ENCODE measurements at regions not wholly inside any gene's neighbourhood (a gene's known extent, or its start where the extent isn't known, plus 50 kb on each side); places are given as distances from the start of the nearest gene placed in this dataset.
"Not testable (repeated sequence)": the region's sequence is repeated elsewhere in the genome, so short reads cannot be mapped to it uniquely, and the experiment has no call there.

DNA sequence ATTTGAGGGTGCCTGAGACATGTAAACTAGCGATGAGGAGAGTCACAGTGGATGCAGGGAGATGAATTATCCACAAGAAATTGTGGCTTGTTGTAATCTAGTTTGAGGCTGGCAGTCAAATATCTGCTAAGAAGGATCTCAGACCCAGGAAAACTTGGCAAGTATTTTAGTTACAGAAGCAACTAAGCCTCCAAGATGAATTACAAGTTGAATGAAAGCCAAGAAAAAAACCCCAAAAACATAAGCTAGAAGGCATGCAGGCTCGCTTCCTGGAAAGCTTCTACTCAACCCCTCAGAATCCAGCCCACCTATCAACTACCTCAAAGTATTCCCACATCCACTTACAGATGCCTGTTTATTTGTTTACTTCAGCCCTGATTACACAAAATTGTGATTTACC is 696.9 kb downstream of the MAT2B start:
- peak; percentile 65 for DNase-seq (ENCODE audit: low read depth, low spot score)

DNA sequence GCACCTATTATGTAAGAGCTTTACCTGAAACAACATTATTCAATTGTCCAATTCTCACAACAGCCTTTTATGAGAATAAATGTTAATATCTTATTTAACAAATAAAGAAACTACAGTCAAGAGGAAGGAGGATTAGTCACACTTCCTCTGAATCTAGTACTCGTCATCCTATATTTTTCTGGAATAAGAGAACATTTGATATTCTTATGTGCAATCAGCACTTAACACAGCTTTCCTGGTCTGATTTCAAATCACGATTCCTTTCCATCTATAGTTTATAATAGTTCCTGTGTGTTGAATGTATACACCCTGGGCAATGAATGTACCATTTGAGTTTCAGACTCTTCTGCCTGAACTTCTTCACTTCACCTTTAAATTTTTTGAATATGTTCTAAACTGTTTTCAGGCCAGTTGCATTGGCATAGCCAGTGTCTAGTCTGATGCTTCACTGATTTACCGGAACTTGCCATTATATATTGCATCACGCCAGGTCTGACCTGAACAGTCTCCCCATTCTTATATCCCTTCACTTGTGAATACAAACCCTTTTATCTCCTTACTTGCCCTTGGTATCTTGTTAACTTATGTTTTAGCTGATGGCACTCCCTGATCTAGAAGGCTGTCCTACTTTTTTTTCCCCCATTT is 698.3 kb downstream of the MAT2B start:
- DNase-seq (ENCODE audit: low read depth, low spot score): no peak

GRCh38 chr5:164204338-164204946 is 699.0 kb downstream of the MAT2B start:
- DNase-seq (ENCODE audit: low read depth, low spot score): peak; percentile 50

DNA sequence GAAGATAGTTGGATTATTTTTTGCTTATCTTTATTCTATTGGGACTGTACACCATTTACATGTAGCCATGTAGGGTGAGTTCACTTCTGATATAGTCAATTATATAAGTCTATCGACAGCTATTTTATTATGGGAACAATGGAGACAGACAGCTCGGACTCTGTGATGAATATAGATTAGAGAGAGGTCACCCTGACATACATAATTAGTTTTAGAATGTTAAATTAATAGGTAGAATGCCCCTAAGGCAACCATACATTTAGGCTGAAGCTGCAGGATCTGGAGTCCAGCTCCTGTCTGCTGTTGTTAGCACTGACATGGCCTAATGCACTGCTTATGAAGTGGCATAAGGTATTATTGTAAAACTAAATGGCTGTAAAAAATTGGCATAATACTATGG is 700.8 kb downstream of the MAT2B start:
- no peak for DNase-seq (ENCODE audit: low read depth, low spot score)

GRCh38 chr5:164207646-164208045 is 702.2 kb downstream of the MAT2B start:
- DNase-seq (ENCODE audit: low read depth, low spot score): peak; percentile 14

DNA sequence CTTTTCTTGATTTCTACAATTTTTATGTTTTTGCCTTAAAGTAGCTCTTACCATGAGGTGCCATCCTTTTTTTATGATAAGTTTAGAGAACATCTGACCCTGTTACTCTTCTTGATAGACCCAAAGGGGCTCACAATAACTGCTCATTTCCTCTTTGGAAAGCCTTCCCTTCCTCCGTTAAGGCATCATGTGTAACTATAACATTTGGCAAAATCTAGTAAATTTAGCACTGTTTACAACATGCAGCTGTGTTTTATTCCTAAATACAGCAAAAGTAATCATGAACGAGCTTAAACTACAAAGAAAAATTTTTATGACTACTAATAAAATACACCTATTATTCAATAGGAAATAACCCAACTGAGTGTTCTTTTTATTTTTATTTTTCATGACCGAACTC is 705.1 kb downstream of the MAT2B start:
- no peak for DNase-seq (ENCODE audit: low read depth, low spot score)

GRCh38 chr5:164214698-164215097 is 709.3 kb downstream of the MAT2B start:
- DNase-seq (ENCODE audit: low read depth, low spot score): no peak

- no peak for DNase-seq (ENCODE audit: low read depth, low spot score)
Observed at GRCh38 chr5:164217464-164217863, 712.0 kb downstream of the MAT2B start.

GRCh38 chr5:164220522-164220921 is 715.1 kb downstream of the MAT2B start:
- no peak for DNase-seq (ENCODE audit: low read depth, low spot score)

- DNase-seq (ENCODE audit: low read depth, low spot score): no peak
Observed at GRCh38 chr5:164224236-164224635, 718.8 kb downstream of the MAT2B start.

- no peak for DNase-seq (ENCODE audit: low read depth, low spot score)
Observed at GRCh38 chr5:164224772-164225171, 719.4 kb downstream of the MAT2B start.

GRCh38 chr5:164230341-164230740 is 724.9 kb downstream of the MAT2B start:
- no peak for DNase-seq (ENCODE audit: low read depth, low spot score)

GRCh38 chr5:164233791-164234190 is 728.4 kb downstream of the MAT2B start:
- peak; percentile 31 for DNase-seq (ENCODE audit: low read depth, low spot score)

- DNase-seq (ENCODE audit: low read depth, low spot score): no peak
Observed at GRCh38 chr5:164234321-164234720, 728.9 kb downstream of the MAT2B start.

GRCh38 chr5:164235300-164235891 is 730.0 kb downstream of the MAT2B start:
- peak; percentile 92 for DNase-seq (ENCODE audit: low read depth, low spot score)

GRCh38 chr5:164237486-164237885 is 732.1 kb downstream of the MAT2B start:
- peak; percentile 16 for DNase-seq (ENCODE audit: low read depth, low spot score)

DNA sequence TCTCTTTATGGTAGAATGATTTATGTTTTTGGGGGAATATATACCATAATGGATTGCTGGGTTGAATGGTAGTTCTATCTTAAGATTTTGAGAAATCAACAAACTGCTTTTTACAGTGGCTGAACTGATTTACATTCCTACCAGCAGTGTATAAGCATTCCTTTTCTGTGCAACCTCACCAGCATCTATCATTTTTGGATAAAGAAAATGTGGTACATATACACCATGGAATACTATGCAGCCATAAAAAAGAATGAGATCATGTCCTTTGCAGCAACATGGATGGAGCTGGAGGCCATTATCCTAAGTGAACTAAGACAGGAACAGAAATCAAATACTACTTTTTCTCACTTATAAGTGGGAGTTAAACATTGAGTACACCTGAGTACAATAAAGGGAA is 746.4 kb downstream of the MAT2B start:
- DNase-seq (ENCODE audit: low read depth, low spot score): not testable (repeated sequence)

GRCh38 chr5:164253764-164254163 is 748.3 kb downstream of the MAT2B start:
- no peak for DNase-seq (ENCODE audit: low read depth, low spot score)

- DNase-seq (ENCODE audit: low read depth, low spot score): no peak
Observed at GRCh38 chr5:164255598-164256213, 750.3 kb downstream of the MAT2B start.

GRCh38 chr5:164256351-164256750 is 750.9 kb downstream of the MAT2B start:
- peak; percentile 6 for DNase-seq (ENCODE audit: low read depth, low spot score)

- no peak for DNase-seq (ENCODE audit: low read depth, low spot score)
Observed at GRCh38 chr5:164256954-164257353, 751.5 kb downstream of the MAT2B start.

DNA sequence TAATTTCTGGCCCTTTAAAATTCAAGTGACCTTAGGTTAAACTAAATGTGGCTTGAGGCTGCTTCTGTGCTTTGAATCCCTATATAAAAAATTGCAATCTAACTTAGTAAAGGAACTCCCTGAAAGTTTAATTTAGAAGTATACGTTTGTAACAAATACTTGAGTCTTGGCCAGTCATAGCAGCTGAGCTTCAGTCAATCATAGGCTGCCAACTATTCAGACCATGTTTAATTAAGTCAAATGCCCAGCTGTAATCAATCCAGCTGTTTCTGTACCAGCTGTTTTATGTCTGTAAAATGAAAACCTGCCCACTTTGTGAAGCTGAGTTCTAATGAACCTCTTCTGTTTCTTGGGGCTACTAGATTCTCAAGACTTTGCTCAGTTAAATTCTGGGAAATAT is 760.1 kb downstream of the MAT2B start:
- DNase-seq (ENCODE audit: low read depth, low spot score): no peak

GRCh38 chr5:164266571-164266970 is 761.2 kb downstream of the MAT2B start:
- DNase-seq (ENCODE audit: low read depth, low spot score): no peak
